ENCODE measurements at regions not wholly inside any gene's neighbourhood (a gene's known extent, or its start where the extent isn't known, plus 50 kb on each side); places are given as distances from the start of the nearest gene placed in this dataset.

- TF ChIP-seq, protein P1, sequence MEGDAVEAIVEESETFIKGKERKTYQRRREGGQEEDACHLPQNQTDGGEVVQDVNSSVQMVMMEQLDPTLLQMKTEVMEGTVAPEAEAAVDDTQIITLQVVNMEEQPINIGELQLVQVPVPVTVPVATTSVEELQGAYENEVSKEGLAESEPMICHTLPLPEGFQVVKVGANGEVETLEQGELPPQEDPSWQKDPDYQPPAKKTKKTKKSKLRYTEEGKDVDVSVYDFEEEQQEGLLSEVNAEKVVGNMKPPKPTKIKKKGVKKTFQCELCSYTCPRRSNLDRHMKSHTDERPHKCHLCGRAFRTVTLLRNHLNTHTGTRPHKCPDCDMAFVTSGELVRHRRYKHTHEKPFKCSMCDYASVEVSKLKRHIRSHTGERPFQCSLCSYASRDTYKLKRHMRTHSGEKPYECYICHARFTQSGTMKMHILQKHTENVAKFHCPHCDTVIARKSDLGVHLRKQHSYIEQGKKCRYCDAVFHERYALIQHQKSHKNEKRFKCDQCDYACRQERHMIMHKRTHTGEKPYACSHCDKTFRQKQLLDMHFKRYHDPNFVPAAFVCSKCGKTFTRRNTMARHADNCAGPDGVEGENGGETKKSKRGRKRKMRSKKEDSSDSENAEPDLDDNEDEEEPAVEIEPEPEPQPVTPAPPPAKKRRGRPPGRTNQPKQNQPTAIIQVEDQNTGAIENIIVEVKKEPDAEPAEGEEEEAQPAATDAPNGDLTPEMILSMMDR (IDR thresholded peaks at IDR 0.05; ENCODE audit: low read length) = no peak
- no peak for TF ChIP-seq EZH2 (IDR thresholded peaks at IDR 0.05; ENCODE audit: borderline replicate concordance, low read length)
These were observed 66.4 kb upstream of the ADA2 start for GRCh38 chr22:17285656-17286055.
